ENCODE measurements at regions not wholly inside any gene's neighbourhood (a gene's known extent, or its start where the extent isn't known, plus 50 kb on each side); places are given as distances from the start of the nearest gene placed in this dataset.
"Not testable (repeated sequence)": the region's sequence is repeated elsewhere in the genome, so short reads cannot be mapped to it uniquely, and the experiment has no call there.

DNA sequence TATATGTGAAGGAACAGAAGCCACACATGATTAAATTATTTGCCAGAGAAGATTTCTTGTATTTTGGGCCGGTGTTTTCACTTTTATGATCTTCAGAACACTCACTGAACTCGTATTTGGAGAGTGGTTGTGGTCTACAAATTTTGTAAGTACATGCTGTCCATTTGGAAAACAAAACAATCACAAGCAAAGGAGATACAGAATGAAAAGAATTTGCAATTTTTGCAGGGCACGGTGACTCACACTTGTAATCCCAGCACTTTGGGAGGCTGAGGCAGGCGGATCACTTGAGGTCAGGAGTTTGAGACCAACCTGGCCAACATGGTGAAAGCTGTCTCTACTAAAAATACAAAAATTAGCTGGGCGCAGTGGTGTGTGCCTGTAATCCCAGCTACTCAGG, 282.0 kb downstream of the C1D start:
- not testable (repeated sequence) for TF ChIP-seq GLIS3 (CRISPR knock-in tag; IDR thresholded peaks at IDR 0.05); TCF4 (CRISPR knock-in tag; IDR thresholded peaks at IDR 0.05; ENCODE audit: borderline replicate concordance); ZNF565 (CRISPR knock-in tag; conservative IDR thresholded peaks at IDR 0.05; ENCODE audit: low read depth); TOX (CRISPR knock-in tag; IDR thresholded peaks at IDR 0.05; ENCODE audit: borderline replicate concordance); ZFP30 (CRISPR knock-in tag; IDR thresholded peaks at IDR 0.05); ARNTL (CRISPR knock-in tag; IDR thresholded peaks at IDR 0.05; ENCODE audit: borderline replicate concordance, low read depth); RARB (CRISPR knock-in tag; IDR thresholded peaks at IDR 0.05); ZFP3 (CRISPR knock-in tag; IDR thresholded peaks at IDR 0.05); ZNF70 (CRISPR knock-in tag; IDR thresholded peaks at IDR 0.05)
- TF ChIP-seq, protein P1, sequence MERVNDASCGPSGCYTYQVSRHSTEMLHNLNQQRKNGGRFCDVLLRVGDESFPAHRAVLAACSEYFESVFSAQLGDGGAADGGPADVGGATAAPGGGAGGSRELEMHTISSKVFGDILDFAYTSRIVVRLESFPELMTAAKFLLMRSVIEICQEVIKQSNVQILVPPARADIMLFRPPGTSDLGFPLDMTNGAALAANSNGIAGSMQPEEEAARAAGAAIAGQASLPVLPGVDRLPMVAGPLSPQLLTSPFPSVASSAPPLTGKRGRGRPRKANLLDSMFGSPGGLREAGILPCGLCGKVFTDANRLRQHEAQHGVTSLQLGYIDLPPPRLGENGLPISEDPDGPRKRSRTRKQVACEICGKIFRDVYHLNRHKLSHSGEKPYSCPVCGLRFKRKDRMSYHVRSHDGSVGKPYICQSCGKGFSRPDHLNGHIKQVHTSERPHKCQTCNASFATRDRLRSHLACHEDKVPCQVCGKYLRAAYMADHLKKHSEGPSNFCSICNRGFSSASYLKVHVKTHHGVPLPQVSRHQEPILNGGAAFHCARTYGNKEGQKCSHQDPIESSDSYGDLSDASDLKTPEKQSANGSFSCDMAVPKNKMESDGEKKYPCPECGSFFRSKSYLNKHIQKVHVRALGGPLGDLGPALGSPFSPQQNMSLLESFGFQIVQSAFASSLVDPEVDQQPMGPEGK (CRISPR knock-in tag; IDR thresholded peaks at IDR 0.05; ENCODE audit: borderline replicate concordance), result not testable (repeated sequence)
- TF ChIP-seq, protein P2, sequence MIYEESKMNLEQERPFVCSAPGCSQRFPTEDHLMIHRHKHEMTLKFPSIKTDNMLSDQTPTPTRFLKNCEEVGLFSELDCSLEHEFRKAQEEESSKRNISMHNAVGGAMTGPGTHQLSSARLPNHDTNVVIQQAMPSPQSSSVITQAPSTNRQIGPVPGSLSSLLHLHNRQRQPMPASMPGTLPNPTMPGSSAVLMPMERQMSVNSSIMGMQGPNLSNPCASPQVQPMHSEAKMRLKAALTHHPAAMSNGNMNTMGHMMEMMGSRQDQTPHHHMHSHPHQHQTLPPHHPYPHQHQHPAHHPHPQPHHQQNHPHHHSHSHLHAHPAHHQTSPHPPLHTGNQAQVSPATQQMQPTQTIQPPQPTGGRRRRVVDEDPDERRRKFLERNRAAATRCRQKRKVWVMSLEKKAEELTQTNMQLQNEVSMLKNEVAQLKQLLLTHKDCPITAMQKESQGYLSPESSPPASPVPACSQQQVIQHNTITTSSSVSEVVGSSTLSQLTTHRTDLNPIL (CRISPR knock-in tag; IDR thresholded peaks at IDR 0.05; ENCODE audit: low read depth), result not testable (repeated sequence)
- TF ChIP-seq, protein P3, sequence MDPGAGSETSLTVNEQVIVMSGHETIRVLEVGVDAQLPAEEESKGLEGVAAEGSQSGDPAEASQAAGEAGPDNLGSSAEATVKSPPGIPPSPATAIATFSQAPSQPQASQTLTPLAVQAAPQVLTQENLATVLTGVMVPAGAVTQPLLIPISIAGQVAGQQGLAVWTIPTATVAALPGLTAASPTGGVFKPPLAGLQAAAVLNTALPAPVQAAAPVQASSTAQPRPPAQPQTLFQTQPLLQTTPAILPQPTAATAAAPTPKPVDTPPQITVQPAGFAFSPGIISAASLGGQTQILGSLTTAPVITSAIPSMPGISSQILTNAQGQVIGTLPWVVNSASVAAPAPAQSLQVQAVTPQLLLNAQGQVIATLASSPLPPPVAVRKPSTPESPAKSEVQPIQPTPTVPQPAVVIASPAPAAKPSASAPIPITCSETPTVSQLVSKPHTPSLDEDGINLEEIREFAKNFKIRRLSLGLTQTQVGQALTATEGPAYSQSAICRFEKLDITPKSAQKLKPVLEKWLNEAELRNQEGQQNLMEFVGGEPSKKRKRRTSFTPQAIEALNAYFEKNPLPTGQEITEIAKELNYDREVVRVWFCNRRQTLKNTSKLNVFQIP (CRISPR knock-in tag; IDR thresholded peaks at IDR 0.05; ENCODE audit: borderline replicate concordance, low read depth), result not testable (repeated sequence)
